GM21423 (cell line): ENCODE measurements at regions not wholly inside any gene's neighbourhood (a gene's known extent, or its start where the extent isn't known, plus 50 kb on each side); places are given as distances from the start of the nearest gene placed in this dataset.

Experiments used
- ATAC-seq: cut with Tn5 transposase; IDR thresholded peaks from one replicate; pipeline ENCODE4 v1.9.1; 2021; ENCODE audit warnings: mild to moderate bottlenecking, moderate library complexity; ENCODE audit not compliant: unreplicated experiment

GRCh38 chr1:88250915-88251314 lies 433.2 kb upstream of the PKN2 start:
- no peak for ATAC-seq

GRCh38 chr1:88252745-88253144 lies 431.3 kb upstream of the PKN2 start:
- ATAC-seq = no peak

GRCh38 chr1:88265606-88266005 lies 418.5 kb upstream of the PKN2 start:
- no peak for ATAC-seq

GRCh38 chr1:88266051-88266450 lies 418.0 kb upstream of the PKN2 start:
- no peak for ATAC-seq

- no peak for ATAC-seq
Observed at GRCh38 chr1:88272216-88272615, 411.9 kb upstream of the PKN2 start.

- ATAC-seq = no peak
Observed at GRCh38 chr1:88274431-88274830, 409.6 kb upstream of the PKN2 start.

- ATAC-seq = no peak
Observed at GRCh38 chr1:88275259-88275862, 408.7 kb upstream of the PKN2 start.

- no peak for ATAC-seq
Observed at GRCh38 chr1:88276163-88276562, 407.9 kb upstream of the PKN2 start.

GRCh38 chr1:88284066-88284465 lies 400.0 kb upstream of the PKN2 start:
- ATAC-seq = no peak

- no peak for ATAC-seq
Observed at GRCh38 chr1:88284666-88285366, 399.3 kb upstream of the PKN2 start.

GRCh38 chr1:88286716-88287115 lies 397.4 kb upstream of the PKN2 start:
- ATAC-seq = no peak

GRCh38 chr1:88288571-88288970 lies 395.5 kb upstream of the PKN2 start:
- ATAC-seq = no peak

GRCh38 chr1:88289401-88290102 lies 394.5 kb upstream of the PKN2 start:
- ATAC-seq = no peak

- ATAC-seq = no peak
Observed at GRCh38 chr1:88291611-88292354, 392.3 kb upstream of the PKN2 start.

- no peak for ATAC-seq
Observed at GRCh38 chr1:88293691-88294190, 390.3 kb upstream of the PKN2 start.

- no peak for ATAC-seq
Observed at GRCh38 chr1:88296227-88296626, 387.8 kb upstream of the PKN2 start.

- ATAC-seq = no peak
Observed at GRCh38 chr1:88296642-88297041, 387.4 kb upstream of the PKN2 start.

- ATAC-seq = no peak
Observed at GRCh38 chr1:88298506-88298905, 385.6 kb upstream of the PKN2 start.

GRCh38 chr1:88300752-88301263 lies 383.3 kb upstream of the PKN2 start:
- no peak for ATAC-seq

- no peak for ATAC-seq
Observed at GRCh38 chr1:88302843-88303486, 381.1 kb upstream of the PKN2 start.

GRCh38 chr1:88311265-88311664 lies 372.8 kb upstream of the PKN2 start:
- no peak for ATAC-seq
